Skeletal muscle satellite cell (primary cell): ENCODE measurements at regions not wholly inside any gene's neighbourhood (a gene's known extent, or its start where the extent isn't known, plus 50 kb on each side); places are given as distances from the start of the nearest gene placed in this dataset.
"Not testable (repeated sequence)": the region's sequence is repeated elsewhere in the genome, so short reads cannot be mapped to it uniquely, and the experiment has no call there.

ENCODE experiments used
- H3K27me3 ChIP-seq: 2 replicates; pipeline ENCODE4 v1.7.0; 2013; ENCODE audit warnings: low read length; ENCODE audit not compliant: control insufficient read depth, insufficient read depth
- H3K36me3 ChIP-seq: 2 replicates; pipeline ENCODE4 v1.7.0; 2013; ENCODE audit warnings: mild to moderate bottlenecking, control low read depth, low read length; ENCODE audit not compliant: insufficient read depth
- H3K4me1 ChIP-seq: 2 replicates; pipeline ENCODE4 v1.7.0; 2013; ENCODE audit warnings: low read length; ENCODE audit not compliant: control insufficient read depth, insufficient read depth
- H3K4me2 ChIP-seq: 2 replicates; pipeline ENCODE4 v1.7.0; 2013; ENCODE audit warnings: mild to moderate bottlenecking, low read length
- H3K4me3 ChIP-seq: 2 replicates; pipeline ENCODE4 v1.7.0; 2013; ENCODE audit warnings: low read length
- H3K9ac ChIP-seq: 2 replicates; pipeline ENCODE4 v1.7.0; 2013; ENCODE audit warnings: mild to moderate bottlenecking, low read depth, low read length, moderate library complexity
- H3K9me3 ChIP-seq: replicated peaks from 2 replicates; pipeline ENCODE4 v1.7.0; 2013; ENCODE audit warnings: mild to moderate bottlenecking, control low read depth, low read length

DNA sequence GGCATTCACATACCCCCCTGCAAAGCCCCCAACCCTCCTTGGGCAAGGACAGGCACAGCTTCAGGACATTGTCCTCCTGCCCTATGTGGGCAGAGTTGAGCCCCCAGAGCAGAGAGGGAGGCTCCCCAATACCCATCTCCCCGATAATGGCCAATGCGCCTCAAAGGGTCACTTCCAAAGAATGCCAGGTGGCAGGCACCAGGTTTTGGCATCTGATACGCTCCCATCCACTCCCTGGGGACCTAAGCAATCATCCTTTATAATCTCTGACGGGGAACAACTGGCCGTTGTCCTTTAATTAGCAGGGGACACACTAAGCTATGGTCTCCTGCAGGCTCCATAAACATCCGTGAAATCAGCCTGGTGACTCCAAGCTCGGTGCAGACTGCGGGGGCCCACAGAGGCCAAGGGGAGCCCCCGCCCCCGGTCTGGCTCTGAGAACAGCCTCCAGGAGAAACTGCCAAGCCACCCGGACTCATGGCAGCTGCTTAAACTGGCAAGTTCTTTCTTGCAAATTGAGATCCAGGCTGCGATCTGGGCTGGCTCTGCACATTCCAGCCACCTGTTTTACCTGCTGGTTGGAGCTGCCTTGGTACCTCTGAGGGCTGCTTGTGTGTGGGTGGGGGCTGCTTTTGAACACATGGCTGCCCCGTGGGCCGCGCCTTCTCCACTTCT is 123.2 kb upstream of the SULF2 start:
- not testable (repeated sequence) for H3K4me3 ChIP-seq, H3K36me3 ChIP-seq, H3K9me3 ChIP-seq, H3K4me1 ChIP-seq, H3K4me2 ChIP-seq, H3K27me3 ChIP-seq, H3K9ac ChIP-seq

GRCh38 chr20:47907951-47908350 is 122.7 kb upstream of the SULF2 start:
- not testable (repeated sequence) for H3K4me3 ChIP-seq, H3K27me3 ChIP-seq, H3K9me3 ChIP-seq, H3K4me2 ChIP-seq, H3K9ac ChIP-seq, H3K4me1 ChIP-seq, H3K36me3 ChIP-seq

DNA sequence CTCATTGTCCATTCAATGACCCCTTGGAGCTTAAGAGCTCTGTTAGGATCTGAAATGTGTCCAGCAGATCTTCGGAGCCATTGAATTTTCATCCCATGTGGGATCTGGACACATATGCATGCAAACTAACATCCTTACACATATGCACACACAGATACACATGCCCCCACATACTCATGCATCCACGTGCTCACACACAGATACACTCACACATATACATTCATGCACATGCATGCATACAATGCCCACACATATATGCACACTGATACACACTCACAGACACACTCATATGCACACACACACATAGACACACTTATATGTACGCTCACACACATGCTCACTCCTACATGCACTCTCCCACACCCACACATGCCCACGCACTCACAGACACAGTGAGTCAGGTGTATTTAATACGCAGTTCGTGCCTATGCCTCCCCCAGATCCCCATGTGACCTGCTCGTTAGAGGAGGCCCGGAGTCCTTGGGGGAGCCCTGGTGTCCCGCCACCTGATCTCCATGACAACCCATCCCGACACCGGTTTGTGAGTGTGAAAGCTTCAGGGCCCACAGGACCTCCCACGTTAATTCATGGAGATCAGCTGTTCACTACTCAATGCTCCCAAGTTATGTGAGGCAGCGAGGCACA is 121.9 kb upstream of the SULF2 start:
- Histone ChIP-seq H3K36me3 (no peaks in the 10 kb centered on the region), H3K27me3 (peaks cover 7% of the 10 kb centered on the region), H3K9me3 (no peaks in the 10 kb centered on the region), H3K4me1 (no peaks in the 10 kb centered on the region), H3K4me2 (no peak overlapping the region), H3K9ac (no peak overlapping the region), H3K4me3 (no peak overlapping the region)

DNA sequence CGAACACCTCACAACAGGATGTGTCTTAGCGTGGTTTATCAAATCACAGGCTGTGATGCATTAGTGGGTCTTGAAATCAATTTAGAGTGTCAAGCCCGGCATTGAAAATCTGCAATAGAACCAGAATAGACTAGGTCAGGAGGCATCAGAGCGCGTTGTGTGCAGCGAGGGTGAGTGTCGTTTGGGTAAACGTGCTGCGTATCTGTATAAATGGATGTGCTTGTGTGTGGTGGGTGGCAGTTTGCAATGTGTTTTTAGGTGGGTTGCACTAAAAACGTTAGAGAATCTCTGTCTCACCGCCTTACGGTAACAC is 121.0 kb upstream of the SULF2 start:
- Histone ChIP-seq H3K9ac (no peak overlapping the region), H3K36me3 (no peaks in the 10 kb centered on the region), H3K4me3 (no peak overlapping the region), H3K9me3 (no peaks in the 10 kb centered on the region), H3K4me2 (no peak overlapping the region), H3K27me3 (peaks cover 7% of the 10 kb centered on the region), H3K4me1 (no peaks in the 10 kb centered on the region)

DNA sequence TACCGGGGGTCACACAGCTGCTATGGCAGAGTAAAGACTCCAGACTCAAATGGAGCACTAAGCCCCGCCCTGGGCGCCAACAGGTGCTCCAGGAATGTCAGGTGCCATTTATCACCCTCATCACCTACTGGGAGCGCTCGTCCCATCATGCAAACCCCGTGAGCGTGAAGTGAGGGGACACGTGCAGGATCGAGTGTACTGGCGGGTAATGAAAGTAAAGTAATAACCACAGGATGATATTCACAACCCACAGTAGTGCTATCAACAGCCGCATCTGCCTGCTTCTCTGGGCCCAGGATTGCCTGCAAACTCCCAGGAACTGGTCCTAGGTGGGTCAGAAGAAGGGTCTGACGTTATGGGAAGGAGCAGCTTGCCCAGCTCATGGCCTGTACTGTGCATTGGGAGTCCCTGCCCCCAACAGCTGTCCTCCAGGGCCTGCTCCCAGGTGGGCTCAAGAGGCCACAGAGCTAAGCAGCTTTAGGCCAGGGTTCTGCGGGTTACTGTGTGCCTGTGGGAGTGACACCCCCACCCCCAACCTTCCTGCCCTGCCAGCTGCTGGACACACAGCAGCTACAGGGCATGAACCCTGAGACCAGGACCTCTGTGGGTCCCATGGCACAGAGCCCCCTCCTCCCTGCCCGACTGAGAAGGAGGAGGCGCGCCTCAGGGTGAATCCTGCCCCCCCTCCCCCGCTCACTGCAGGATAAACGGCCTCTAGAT is 120.5 kb upstream of the SULF2 start:
- no peak overlapping the region for H3K9ac ChIP-seq
- no peaks in the 10 kb centered on the region for H3K9me3 ChIP-seq
- no peaks in the 10 kb centered on the region for H3K4me1 ChIP-seq
- H3K4me3 ChIP-seq: no peak overlapping the region
- no peak overlapping the region for H3K4me2 ChIP-seq
- H3K36me3 ChIP-seq: no peaks in the 10 kb centered on the region
- peaks cover 7% of the 10 kb centered on the region for H3K27me3 ChIP-seq

- H3K4me3 ChIP-seq, H3K4me1 ChIP-seq, H3K36me3 ChIP-seq, H3K4me2 ChIP-seq, H3K9me3 ChIP-seq, H3K27me3 ChIP-seq, H3K9ac ChIP-seq: not testable (repeated sequence)
These were observed 117.7 kb upstream of the SULF2 start for GRCh38 chr20:47903009-47903408.

DNA sequence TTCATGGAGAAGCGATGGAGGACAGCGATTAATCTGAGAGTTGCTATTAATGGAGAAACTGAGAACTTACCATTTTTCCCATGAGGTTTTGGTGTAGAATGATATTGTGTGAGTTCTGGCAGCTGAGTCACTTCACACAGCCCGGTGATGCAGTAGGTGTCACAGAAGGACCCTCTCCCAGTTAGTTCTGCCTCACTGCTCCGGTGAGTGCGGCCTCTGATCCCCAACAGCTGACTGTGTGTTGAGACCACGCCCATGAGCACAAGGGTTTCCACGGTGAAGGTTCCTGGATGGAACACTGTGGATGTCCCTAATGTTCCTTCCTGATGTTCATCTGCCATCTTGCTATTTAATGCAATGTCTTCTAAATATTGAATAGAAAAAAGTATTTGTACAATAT is 114.0 kb upstream of the SULF2 start:
- not testable (repeated sequence) for H3K36me3 ChIP-seq, H3K4me2 ChIP-seq, H3K9ac ChIP-seq, H3K27me3 ChIP-seq, H3K9me3 ChIP-seq, H3K4me3 ChIP-seq, H3K4me1 ChIP-seq

- Histone ChIP-seq H3K36me3 (no peaks in the 10 kb centered on the region), H3K4me1 (no peaks in the 10 kb centered on the region), H3K4me3 (no peak overlapping the region), H3K27me3 (no peaks in the 10 kb centered on the region), H3K4me2 (no peak overlapping the region), H3K9ac (no peak overlapping the region), H3K9me3 (no peaks in the 10 kb centered on the region)
These were observed 112.2 kb upstream of the SULF2 start for GRCh38 chr20:47897461-47897860.

GRCh38 chr20:47892681-47893080 is 107.4 kb upstream of the SULF2 start:
- H3K36me3 ChIP-seq, H3K4me2 ChIP-seq, H3K27me3 ChIP-seq, H3K9ac ChIP-seq, H3K9me3 ChIP-seq, H3K4me3 ChIP-seq, H3K4me1 ChIP-seq: not testable (repeated sequence)

GRCh38 chr20:47890708-47891107 is 105.4 kb upstream of the SULF2 start:
- not testable (repeated sequence) for H3K27me3 ChIP-seq, H3K4me2 ChIP-seq, H3K9ac ChIP-seq

DNA sequence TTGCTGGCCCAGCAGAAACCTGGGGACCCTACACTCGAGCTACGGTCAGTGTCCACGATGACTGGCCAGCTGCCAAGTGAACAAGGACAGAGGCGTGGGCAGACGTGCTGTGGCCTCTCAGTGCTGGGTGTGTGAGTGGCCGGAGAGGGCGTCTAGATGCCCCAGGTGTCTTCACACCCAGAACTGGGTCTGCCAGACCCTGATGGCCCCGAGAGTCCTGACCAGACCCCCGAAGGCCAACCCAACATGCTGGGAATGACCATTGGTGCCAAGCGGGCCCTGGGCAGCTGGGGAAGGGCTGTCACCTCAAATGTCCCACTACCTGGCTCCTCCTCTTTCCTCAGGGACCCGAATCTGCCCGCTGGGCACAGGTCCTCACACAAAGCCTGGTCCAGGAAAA is 104.5 kb upstream of the SULF2 start:
- not testable (repeated sequence) for H3K36me3 ChIP-seq, H3K4me2 ChIP-seq, H3K4me3 ChIP-seq, H3K27me3 ChIP-seq, H3K9me3 ChIP-seq, H3K4me1 ChIP-seq, H3K9ac ChIP-seq

More at GRCh38 chr20:47890708-47891107, 105.4 kb upstream of the SULF2 start:
- H3K4me3 ChIP-seq, H3K4me1 ChIP-seq, H3K36me3 ChIP-seq, H3K9me3 ChIP-seq: not testable (repeated sequence)

GRCh38 chr20:47888351-47888750 is 103.1 kb upstream of the SULF2 start:
- Histone ChIP-seq H3K36me3 (no peaks in the 10 kb centered on the region), H3K4me3 (no peak overlapping the region), H3K27me3 (no peaks in the 10 kb centered on the region), H3K9me3 (no peaks in the 10 kb centered on the region), H3K4me1 (no peaks in the 10 kb centered on the region), H3K9ac (no peak overlapping the region), H3K4me2 (no peak overlapping the region)
